K562 (cell line): ENCODE measurements at regions not wholly inside any gene's neighbourhood (a gene's known extent, or its start where the extent isn't known, plus 50 kb on each side); places are given as distances from the start of the nearest gene placed in this dataset.
"Not testable (repeated sequence)": the region's sequence is repeated elsewhere in the genome, so short reads cannot be mapped to it uniquely, and the experiment has no call there.

Source experiments
- ATAC-seq: fragments of 200-7000 bp; cut with Tn5 transposase; 3 replicates; pipeline ENCODE4 v1.9.1; 2020; ENCODE audit warnings: moderate library complexity
- BruUV-seq: library from RNA; stranded (reverse); fragments of 400-500 nt; replicated peaks from 2 replicates; lab custom pipeline; 2021; lab: Mats Ljungman, UMichigan
- CTCF ChIA-PET: fragments of 300-600 bp; formaldehyde crosslinking; extraction: SDS; loops from one replicate; lab custom pipeline; 2021; ENCODE audit warnings: low intra/inter-chr PET ratio; lab: Yijun Ruan, JAX
- POLR2A ChIA-PET: fragments of 300-600, 350-650 bp; sonication (Branson Sonifier 250); formaldehyde crosslinking; extraction: SDS; loops from one replicate; lab custom pipeline; 2021; ENCODE audit warnings: antibody characterized with exemption, inconsistent platforms; lab: Yijun Ruan, JAX
- DNase-seq, 4 experiments: peaks; one replicate each; pipeline versions ENCODE4 v3.0.0 to v3.0.0-alpha.2; 2011 to 2018; ENCODE audit warnings: low spot score in 3 of 4, mixed read lengths in 3 of 4; ENCODE audit errors: extremely low read depth in 1 of 4
- FAIRE-seq: peaks from 2 replicates; lab custom pipeline; 2011; peaks lifted over from hg19 to GRCh38; lab: Jason Lieb, UNC
- H2AFZ ChIP-seq: 2 replicates; pipeline ENCODE4 v1.6.0; 2011; ENCODE audit warnings: low read depth, low read length, control low read depth, inconsistent platforms
- H3K27ac ChIP-seq: fragments of 200-600 bp; 3 replicates; pipeline ENCODE4 v1.8.0; 2011; ENCODE audit warnings: low read depth, mild to moderate bottlenecking, control low read depth, inconsistent platforms, low read length, moderate library complexity, mixed read lengths; ENCODE audit errors: extremely low read depth
- H3K27me3 ChIP-seq, 2 experiments: fragments of 300-600 bp in 1 of 2; 2 replicates in 1 of 2; 3 replicates in 1 of 2; pipeline versions ENCODE4 v1.6.0 to v1.8.0; 2011; ENCODE audit warnings: inconsistent platforms in 2 of 2, low read length in 2 of 2, mild to moderate bottlenecking in 1 of 2, mixed read lengths in 1 of 2, moderate library complexity in 1 of 2; ENCODE audit not compliant: control insufficient read depth in 2 of 2, insufficient read depth in 2 of 2
- H3K36me3 ChIP-seq: fragments of 300-600 bp; 3 replicates; pipeline ENCODE4 v1.8.0; 2011; ENCODE audit warnings: mild to moderate bottlenecking, low read length, inconsistent platforms; ENCODE audit not compliant: control insufficient read depth, insufficient read depth
- H3K4me1 ChIP-seq, 2 experiments: fragments of 200-600 bp in 1 of 2; replicated peaks in 1 of 2; 2 replicates in 1 of 2; 3 replicates in 1 of 2; pipeline versions ENCODE4 v1.5.1 to v1.8.0; 2011; ENCODE audit warnings: inconsistent platforms in 2 of 2, low read length in 2 of 2, mild to moderate bottlenecking in 1 of 2, mixed read lengths in 1 of 2, moderate library complexity in 1 of 2; ENCODE audit not compliant: control insufficient read depth in 2 of 2, insufficient read depth in 2 of 2
- H3K4me2 ChIP-seq: 2 replicates; pipeline ENCODE4 v1.6.1; 2011; ENCODE audit warnings: low read length, control low read depth, inconsistent platforms, mixed read lengths; ENCODE audit not compliant: insufficient read depth
- H3K4me3 ChIP-seq: fragments of 200-600 bp; sonication (generic), shearing (Covaris generic); 2 replicates; pipeline ENCODE4 v1.5.1; 2016; ENCODE audit warnings: control low read depth, inconsistent platforms
- H3K79me2 ChIP-seq: fragments of 200-600 bp; 3 replicates; pipeline ENCODE4 v1.8.0; 2011; ENCODE audit warnings: low read length, inconsistent platforms; ENCODE audit not compliant: control insufficient read depth, insufficient read depth
- H3K9ac ChIP-seq, 2 experiments: 2 replicates each; pipeline versions ENCODE4 v1.6.0 to v1.6.1; 2011; ENCODE audit warnings: low read depth in 2 of 2, low read length in 2 of 2, control low read depth in 1 of 2, inconsistent platforms in 1 of 2, mild to moderate bottlenecking in 1 of 2, mixed read lengths in 1 of 2; ENCODE audit not compliant: insufficient read depth in 1 of 2
- H3K9me1 ChIP-seq: one replicate; pipeline ENCODE4 v1.6.0; 2011; ENCODE audit warnings: inconsistent platforms, mild to moderate bottlenecking, low read length, moderate library complexity; ENCODE audit not compliant: control insufficient read depth, insufficient read depth
- H3K9me3 ChIP-seq: replicated peaks from 2 replicates; pipeline ENCODE4 v1.5.1; 2011; ENCODE audit warnings: low read depth, low read length, inconsistent platforms; ENCODE audit not compliant: control insufficient read depth, insufficient read depth
- H4K20me1 ChIP-seq: replicated peaks from 2 replicates; pipeline ENCODE4 v1.6.1; 2011; ENCODE audit warnings: low read length, inconsistent platforms, mixed read lengths; ENCODE audit not compliant: control insufficient read depth, insufficient read depth
- CXXC5 ChIP-seq: fragments of 250-450 bp; sonication (Bioruptor Pico); IDR thresholded peaks from 2 replicates; pipeline ENCODE4 v1.8.0; 2022; ENCODE audit warnings: inconsistent platforms, mild to moderate bottlenecking, moderate library complexity
- E2F6 ChIP-seq, 2 experiments: IDR thresholded peaks; 2 replicates each; pipeline ENCODE4 v1.6.1; 2011; ENCODE audit warnings: borderline replicate concordance in 1 of 2, control low read depth in 1 of 2, low read depth in 1 of 2, low read length in 1 of 2, mild to moderate bottlenecking in 1 of 2, mixed read lengths in 1 of 2, moderate library complexity in 1 of 2; ENCODE audit not compliant: insufficient read depth in 1 of 2, insufficient read length in 1 of 2, poor library complexity in 1 of 2, severe bottlenecking in 1 of 2; ENCODE audit errors: extremely low read depth in 1 of 2
- L3MBTL2 ChIP-seq: fragments of 450-650 bp; IDR thresholded peaks from 2 replicates; pipeline ENCODE4 v1.6.1; 2016; ENCODE audit warnings: mild to moderate bottlenecking, moderate library complexity
- WGBS: fragments of 100-300 bp; shearing (Covaris generic); methylation state at CpG from one replicate; pipeline ENCODE4 v1.1.6; 2016; ENCODE audit warnings: low coverage, mixed read lengths; ENCODE audit not compliant: insufficient coverage; ENCODE audit errors: missing lambda C conversion rate; 5-methylcytosine and 5-hydroxymethylcytosine counted together
- in situ Hi-C: fragments of 300-500 bp; cut with MboI; formaldehyde crosslinking; loops from 4 replicates; pipeline ENCODE4 v1.15.0; 2018; ENCODE audit warnings: inconsistent platforms, mixed read lengths
- intact Hi-C: fragments of 100-400 bp; cut with micrococcal nuclease; formaldehyde crosslinking; loops from 2 replicates; pipeline ENCODE4 v1.14.2; 2022
- TF ChIP-seq, protein P1 (sequence below): fragments of 450-650 bp; IDR thresholded peaks from 2 replicates; pipeline ENCODE4 v1.6.1; 2016; ENCODE audit warnings: mild to moderate bottlenecking, moderate library complexity

- peak in 1 of 4 experiments; percentile 7 for DNase-seq
- CTCF ChIA-PET: not testable (repeated sequence)
- TF ChIP-seq CXXC5 (CRISPR knock-in tag): peak; percentile 55
- TF ChIP-seq E2F6 (IDR thresholded peaks at IDR 0.05; ENCODE audit: borderline replicate concordance in 1 of 2, extremely low read depth in 1 of 2, insufficient read depth in 1 of 2, insufficient read length in 1 of 2, low read depth in 1 of 2, low read length in 1 of 2, poor library complexity in 1 of 2, severe bottlenecking in 1 of 2): peak; percentile 26 to 82
- TF ChIP-seq L3MBTL2: peak; percentile 82
- TF ChIP-seq, protein P1, sequence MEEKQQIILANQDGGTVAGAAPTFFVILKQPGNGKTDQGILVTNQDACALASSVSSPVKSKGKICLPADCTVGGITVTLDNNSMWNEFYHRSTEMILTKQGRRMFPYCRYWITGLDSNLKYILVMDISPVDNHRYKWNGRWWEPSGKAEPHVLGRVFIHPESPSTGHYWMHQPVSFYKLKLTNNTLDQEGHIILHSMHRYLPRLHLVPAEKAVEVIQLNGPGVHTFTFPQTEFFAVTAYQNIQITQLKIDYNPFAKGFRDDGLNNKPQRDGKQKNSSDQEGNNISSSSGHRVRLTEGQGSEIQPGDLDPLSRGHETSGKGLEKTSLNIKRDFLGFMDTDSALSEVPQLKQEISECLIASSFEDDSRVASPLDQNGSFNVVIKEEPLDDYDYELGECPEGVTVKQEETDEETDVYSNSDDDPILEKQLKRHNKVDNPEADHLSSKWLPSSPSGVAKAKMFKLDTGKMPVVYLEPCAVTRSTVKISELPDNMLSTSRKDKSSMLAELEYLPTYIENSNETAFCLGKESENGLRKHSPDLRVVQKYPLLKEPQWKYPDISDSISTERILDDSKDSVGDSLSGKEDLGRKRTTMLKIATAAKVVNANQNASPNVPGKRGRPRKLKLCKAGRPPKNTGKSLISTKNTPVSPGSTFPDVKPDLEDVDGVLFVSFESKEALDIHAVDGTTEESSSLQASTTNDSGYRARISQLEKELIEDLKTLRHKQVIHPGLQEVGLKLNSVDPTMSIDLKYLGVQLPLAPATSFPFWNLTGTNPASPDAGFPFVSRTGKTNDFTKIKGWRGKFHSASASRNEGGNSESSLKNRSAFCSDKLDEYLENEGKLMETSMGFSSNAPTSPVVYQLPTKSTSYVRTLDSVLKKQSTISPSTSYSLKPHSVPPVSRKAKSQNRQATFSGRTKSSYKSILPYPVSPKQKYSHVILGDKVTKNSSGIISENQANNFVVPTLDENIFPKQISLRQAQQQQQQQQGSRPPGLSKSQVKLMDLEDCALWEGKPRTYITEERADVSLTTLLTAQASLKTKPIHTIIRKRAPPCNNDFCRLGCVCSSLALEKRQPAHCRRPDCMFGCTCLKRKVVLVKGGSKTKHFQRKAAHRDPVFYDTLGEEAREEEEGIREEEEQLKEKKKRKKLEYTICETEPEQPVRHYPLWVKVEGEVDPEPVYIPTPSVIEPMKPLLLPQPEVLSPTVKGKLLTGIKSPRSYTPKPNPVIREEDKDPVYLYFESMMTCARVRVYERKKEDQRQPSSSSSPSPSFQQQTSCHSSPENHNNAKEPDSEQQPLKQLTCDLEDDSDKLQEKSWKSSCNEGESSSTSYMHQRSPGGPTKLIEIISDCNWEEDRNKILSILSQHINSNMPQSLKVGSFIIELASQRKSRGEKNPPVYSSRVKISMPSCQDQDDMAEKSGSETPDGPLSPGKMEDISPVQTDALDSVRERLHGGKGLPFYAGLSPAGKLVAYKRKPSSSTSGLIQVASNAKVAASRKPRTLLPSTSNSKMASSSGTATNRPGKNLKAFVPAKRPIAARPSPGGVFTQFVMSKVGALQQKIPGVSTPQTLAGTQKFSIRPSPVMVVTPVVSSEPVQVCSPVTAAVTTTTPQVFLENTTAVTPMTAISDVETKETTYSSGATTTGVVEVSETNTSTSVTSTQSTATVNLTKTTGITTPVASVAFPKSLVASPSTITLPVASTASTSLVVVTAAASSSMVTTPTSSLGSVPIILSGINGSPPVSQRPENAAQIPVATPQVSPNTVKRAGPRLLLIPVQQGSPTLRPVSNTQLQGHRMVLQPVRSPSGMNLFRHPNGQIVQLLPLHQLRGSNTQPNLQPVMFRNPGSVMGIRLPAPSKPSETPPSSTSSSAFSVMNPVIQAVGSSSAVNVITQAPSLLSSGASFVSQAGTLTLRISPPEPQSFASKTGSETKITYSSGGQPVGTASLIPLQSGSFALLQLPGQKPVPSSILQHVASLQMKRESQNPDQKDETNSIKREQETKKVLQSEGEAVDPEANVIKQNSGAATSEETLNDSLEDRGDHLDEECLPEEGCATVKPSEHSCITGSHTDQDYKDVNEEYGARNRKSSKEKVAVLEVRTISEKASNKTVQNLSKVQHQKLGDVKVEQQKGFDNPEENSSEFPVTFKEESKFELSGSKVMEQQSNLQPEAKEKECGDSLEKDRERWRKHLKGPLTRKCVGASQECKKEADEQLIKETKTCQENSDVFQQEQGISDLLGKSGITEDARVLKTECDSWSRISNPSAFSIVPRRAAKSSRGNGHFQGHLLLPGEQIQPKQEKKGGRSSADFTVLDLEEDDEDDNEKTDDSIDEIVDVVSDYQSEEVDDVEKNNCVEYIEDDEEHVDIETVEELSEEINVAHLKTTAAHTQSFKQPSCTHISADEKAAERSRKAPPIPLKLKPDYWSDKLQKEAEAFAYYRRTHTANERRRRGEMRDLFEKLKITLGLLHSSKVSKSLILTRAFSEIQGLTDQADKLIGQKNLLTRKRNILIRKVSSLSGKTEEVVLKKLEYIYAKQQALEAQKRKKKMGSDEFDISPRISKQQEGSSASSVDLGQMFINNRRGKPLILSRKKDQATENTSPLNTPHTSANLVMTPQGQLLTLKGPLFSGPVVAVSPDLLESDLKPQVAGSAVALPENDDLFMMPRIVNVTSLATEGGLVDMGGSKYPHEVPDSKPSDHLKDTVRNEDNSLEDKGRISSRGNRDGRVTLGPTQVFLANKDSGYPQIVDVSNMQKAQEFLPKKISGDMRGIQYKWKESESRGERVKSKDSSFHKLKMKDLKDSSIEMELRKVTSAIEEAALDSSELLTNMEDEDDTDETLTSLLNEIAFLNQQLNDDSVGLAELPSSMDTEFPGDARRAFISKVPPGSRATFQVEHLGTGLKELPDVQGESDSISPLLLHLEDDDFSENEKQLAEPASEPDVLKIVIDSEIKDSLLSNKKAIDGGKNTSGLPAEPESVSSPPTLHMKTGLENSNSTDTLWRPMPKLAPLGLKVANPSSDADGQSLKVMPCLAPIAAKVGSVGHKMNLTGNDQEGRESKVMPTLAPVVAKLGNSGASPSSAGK: peak; percentile 65
- TF ChIP-seq, all 486 proteins: peak for 4; not testable (repeated sequence) for 482
- FAIRE-seq, in situ Hi-C loops, H4K20me1 ChIP-seq, H3K79me2 ChIP-seq, H3K36me3 ChIP-seq, BruUV-seq, H3K9me1 ChIP-seq, H3K4me1 ChIP-seq, H3K27ac ChIP-seq, H3K9me3 ChIP-seq, intact Hi-C loops, H3K9ac ChIP-seq: not testable (repeated sequence)
- Histone ChIP-seq H2AFZ (peak overlapping the region; percentile 68), H3K4me3 (peak overlapping the region; percentile 26; the same call in 1 of the 2 replicates), H3K27me3 (peaks cover 3 to 29% of the 10 kb centered on the region in 2 experiments), H3K4me2 (peak overlapping the region; percentile 55)
- POLR2A ChIA-PET: interaction anchor here (0.7 kb wide), 1 partner anchor 71 kb away, joined by 3 read pairs; no protein-coding TSS in a partner anchor
- ATAC-seq: peak; percentile 60
- WGBS: 12% methylated on average over 5 of the region's 59 CpGs
Observed at GRCh38 chr17:12220714-12221439, 200.2 kb downstream of the MAP2K4 start.
